ENCODE measurements at regions not wholly inside any gene's neighbourhood (a gene's known extent, or its start where the extent isn't known, plus 50 kb on each side); places are given as distances from the start of the nearest gene placed in this dataset.

DNA sequence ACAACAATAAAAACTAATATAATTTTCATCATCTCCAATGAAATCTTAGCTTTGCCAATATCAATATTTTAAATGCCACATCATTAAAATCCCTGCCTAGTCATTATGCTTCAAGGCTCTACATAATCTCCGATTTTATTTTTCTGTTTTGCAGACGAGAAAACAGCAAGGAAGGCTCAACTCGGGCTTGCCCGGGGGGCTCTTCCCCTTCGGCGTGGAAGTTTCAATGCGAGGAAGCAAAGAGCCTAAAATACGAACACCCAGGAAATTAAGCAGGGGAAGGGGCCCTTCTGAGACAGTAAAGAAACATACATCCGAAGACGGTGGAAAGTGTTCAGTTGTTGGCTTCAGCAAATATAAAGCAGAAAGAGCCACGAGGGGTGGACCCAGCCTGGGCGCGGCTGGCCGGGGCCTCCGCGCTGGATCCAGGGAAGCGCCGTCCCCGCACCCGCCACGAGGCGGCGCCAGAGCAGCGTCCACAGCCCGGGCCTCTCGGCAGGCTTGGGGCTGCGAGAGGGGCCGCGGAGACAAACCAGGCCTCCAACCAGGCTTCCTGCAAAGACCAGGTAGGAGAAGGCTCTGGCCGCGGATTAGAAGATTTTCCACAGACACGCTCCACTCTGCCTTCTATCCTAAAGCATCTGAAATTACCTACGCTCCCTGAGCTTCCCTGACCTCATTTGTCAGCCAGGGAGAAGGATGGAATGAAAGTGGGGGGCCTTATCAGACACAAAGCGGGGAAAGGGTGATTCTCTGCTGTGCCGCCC is 77.2 kb downstream of the SERPINA3 start (continued):
- TF ChIP-seq ZBTB17 (tag by site-specific recombination; IDR thresholded peaks at IDR 0.05) (0 out of 2 replicates have a peak, but pooled peaks have one; percentile 34), KLF7 (tag by site-specific recombination; IDR thresholded peaks at IDR 0.05; ENCODE audit: borderline replicate concordance) (no peak), ZNF311 (tag by site-specific recombination; IDR thresholded peaks at IDR 0.05; ENCODE audit: borderline replicate concordance) (no peak), ZNF416 (tag by site-specific recombination; IDR thresholded peaks at IDR 0.05) (no peak), SP3 (tag by site-specific recombination; IDR thresholded peaks at IDR 0.05) (no peak), ZBTB48 (tag by site-specific recombination; IDR thresholded peaks at IDR 0.05) (peak; percentile 80), ZNF274 (IDR thresholded peaks at IDR 0.05; ENCODE audit: low read length) (no peak), ZNF274 (tag by site-specific recombination; IDR thresholded peaks at IDR 0.05; ENCODE audit: borderline replicate concordance) (no peak), ZNF785 (tag by site-specific recombination; IDR thresholded peaks at IDR 0.05) (no peak), ZNF660 (tag by site-specific recombination; IDR thresholded peaks at IDR 0.05) (peak; percentile 33; the same call in 1 of the 2 replicates), KLF8 (tag by site-specific recombination; IDR thresholded peaks at IDR 0.05) (peak; percentile 38; the same call in 1 of the 2 replicates), ZNF114 (tag by site-specific recombination; IDR thresholded peaks at IDR 0.05) (no peak), ZFP37 (tag by site-specific recombination; IDR thresholded peaks at IDR 0.05) (peak; percentile 54; the same call in 1 of the 2 replicates), ZNF354C (tag by site-specific recombination; IDR thresholded peaks at IDR 0.05; ENCODE audit: borderline replicate concordance, low read depth) (no peak)
- TF ChIP-seq, protein P1, sequence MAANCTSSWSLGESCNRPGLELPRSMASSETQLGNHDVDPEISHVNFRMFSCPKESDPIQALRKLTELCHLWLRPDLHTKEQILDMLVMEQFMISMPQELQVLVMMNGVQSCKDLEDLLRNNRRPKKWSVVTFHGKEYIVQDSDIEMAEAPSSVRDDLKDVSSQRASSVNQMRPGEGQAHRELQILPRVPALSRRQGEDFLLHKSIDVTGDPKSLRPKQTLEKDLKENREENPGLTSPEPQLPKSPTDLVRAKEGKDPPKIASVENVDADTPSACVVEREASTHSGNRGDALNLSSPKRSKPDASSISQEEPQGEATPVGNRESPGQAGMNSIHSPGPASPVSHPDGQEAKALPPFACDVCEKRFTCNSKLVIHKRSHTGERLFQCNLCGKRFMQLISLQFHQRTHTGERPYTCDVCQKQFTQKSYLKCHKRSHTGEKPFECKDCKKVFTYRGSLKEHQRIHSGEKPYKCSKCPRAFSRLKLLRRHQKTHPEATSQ (tag by site-specific recombination; IDR thresholded peaks at IDR 0.05): no peak
- TF ChIP-seq, protein P2, sequence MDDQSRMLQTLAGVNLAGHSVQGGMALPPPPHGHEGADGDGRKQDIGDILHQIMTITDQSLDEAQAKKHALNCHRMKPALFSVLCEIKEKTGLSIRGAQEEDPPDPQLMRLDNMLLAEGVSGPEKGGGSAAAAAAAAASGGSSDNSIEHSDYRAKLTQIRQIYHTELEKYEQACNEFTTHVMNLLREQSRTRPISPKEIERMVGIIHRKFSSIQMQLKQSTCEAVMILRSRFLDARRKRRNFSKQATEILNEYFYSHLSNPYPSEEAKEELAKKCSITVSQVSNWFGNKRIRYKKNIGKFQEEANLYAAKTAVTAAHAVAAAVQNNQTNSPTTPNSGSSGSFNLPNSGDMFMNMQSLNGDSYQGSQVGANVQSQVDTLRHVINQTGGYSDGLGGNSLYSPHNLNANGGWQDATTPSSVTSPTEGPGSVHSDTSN (CRISPR knock-in tag; IDR thresholded peaks at IDR 0.05): 0 out of 2 replicates have a peak, but pooled peaks have one; percentile 50

DNA sequence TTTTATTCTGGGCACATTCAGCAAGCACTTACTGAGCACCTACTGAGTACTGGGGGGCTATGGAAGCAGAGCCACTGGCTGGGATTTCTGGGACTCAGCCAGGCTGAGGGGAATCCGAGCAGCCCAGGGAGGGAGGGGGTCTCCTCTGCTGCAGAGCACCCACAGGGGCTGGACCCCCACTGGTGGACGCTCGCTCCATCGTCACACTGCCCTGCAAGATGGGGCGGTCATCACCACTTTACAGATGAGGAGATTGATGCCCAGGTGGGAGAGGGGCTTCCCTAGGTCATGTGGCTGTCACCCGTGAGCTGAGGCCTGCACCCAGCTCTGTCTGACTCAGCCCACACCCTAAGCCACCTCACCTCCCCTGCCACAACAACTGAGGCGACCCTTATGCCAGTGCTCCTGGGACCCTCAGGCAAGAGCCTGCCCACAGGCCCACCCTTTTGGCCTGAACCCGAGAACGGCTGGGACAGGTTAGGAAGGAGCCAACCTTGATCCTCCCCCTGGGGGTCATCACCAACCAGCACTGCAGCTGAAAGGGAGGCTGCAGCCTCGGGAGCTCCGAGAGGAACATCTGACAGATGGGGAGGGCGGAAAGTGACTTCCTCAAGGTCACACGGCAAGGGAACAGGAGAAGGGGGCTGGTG is 74.4 kb downstream of the SERPINA3 start:
- CTCF ChIA-PET: interaction anchor here (0.5 kb wide), 1 partner anchor 56 kb away, joined by 4 read pairs; no protein-coding TSS in a partner anchor
- no peak for TF ChIP-seq ZNF335 (tag by site-specific recombination; conservative IDR thresholded peaks at IDR 0.05)

DNA sequence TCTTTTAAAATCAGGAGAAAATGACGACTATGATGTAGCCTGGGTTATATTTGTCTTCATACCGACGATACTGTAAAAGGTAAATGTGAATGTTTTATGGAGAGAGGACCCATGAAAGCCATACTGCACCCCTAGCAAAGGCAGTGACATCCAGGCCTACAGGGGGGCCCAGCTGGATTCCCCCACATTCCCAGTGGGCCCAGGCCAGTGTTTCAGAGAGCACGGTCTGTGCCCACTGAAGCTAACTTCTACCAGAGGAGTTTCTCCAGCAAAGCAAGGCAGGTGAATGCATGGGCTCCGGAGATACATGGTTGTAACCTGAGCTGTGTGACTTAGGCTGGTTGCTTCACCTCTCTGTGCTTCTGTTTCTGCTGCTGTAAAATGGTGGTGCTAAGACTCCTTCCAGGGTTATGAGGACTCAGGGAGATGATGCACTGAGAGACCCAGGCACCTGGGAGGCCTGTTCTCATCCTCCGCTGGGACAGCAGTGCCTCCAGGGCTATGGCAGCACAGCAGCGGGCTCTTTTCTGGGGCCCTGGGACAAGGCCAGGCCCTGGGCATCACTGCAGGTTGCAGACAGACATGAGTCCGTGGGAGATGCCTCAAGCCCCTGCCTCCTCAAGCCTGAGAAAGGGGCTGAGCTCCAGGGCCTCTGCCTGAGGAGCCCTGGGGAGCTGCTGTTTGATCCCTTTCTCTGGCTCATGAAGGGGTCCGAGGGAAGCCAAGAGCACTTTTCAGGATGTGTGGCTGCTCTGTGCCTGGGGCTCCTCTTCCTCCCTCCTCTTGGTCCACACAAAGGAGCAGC is 73.7 kb downstream of the SERPINA3 start:
- ChIA-PET POLR2A (no interaction called here), CTCF (no interaction called here)
- Histone ChIP-seq H3K27ac (ENCODE audit: extremely low read depth, low read depth, low read length) (no peak overlapping the region), H3K4me3 (ENCODE audit: low read depth, low read length) (no peak overlapping the region), H3K9me3 (ENCODE audit: control insufficient read depth, insufficient read depth, low read depth, low read length) (no peaks in the 10 kb centered on the region), H3K36me3 (ENCODE audit: control insufficient read depth in 2 of 2, insufficient read depth in 1 of 2, low read length in 2 of 2) (no peaks in the 10 kb centered on the region), H3K4me1 (ENCODE audit: control insufficient read depth, insufficient read depth, low read length) (no peaks in the 10 kb centered on the region)
- TF ChIP-seq, protein P3, sequence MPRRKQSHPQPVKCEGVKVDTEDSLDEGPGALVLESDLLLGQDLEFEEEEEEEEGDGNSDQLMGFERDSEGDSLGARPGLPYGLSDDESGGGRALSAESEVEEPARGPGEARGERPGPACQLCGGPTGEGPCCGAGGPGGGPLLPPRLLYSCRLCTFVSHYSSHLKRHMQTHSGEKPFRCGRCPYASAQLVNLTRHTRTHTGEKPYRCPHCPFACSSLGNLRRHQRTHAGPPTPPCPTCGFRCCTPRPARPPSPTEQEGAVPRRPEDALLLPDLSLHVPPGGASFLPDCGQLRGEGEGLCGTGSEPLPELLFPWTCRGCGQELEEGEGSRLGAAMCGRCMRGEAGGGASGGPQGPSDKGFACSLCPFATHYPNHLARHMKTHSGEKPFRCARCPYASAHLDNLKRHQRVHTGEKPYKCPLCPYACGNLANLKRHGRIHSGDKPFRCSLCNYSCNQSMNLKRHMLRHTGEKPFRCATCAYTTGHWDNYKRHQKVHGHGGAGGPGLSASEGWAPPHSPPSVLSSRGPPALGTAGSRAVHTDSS (tag by site-specific recombination; IDR thresholded peaks at IDR 0.05): no peak
- TF ChIP-seq ZNF114 (tag by site-specific recombination; IDR thresholded peaks at IDR 0.05) (no peak), ZNF660 (tag by site-specific recombination; IDR thresholded peaks at IDR 0.05) (no peak), ZNF768 (tag by site-specific recombination; IDR thresholded peaks at IDR 0.05) (peak; percentile 44; the same call in 1 of the 2 replicates)

More for the DNA sequence above, 74.4 kb downstream of the SERPINA3 start:
- POLR2A ChIA-PET: no interaction called here
- H3K4me1 ChIP-seq (ENCODE audit: control insufficient read depth, insufficient read depth, low read length): no peaks in the 10 kb centered on the region
- H3K4me3 ChIP-seq (ENCODE audit: low read depth, low read length): no peak overlapping the region
- no peak overlapping the region for H3K27ac ChIP-seq (ENCODE audit: extremely low read depth, low read depth, low read length)
- no peaks in the 10 kb centered on the region for H3K9me3 ChIP-seq (ENCODE audit: control insufficient read depth, insufficient read depth, low read depth, low read length)
- no peaks in the 10 kb centered on the region for H3K36me3 ChIP-seq (ENCODE audit: control insufficient read depth in 2 of 2, insufficient read depth in 1 of 2, low read length in 2 of 2)

All from HEK293 (cell line).